Mesothelial cell of epicardium (in vitro differentiated cells): ENCODE measurements at regions not wholly inside any gene's neighbourhood (a gene's known extent, or its start where the extent isn't known, plus 50 kb on each side); places are given as distances from the start of the nearest gene placed in this dataset.

Experiments
- DNase-seq, 2 experiments: peaks; one replicate each; pipeline ENCODE4 v3.0.0; 2021; ENCODE audit warnings: low spot score in 2 of 2; ENCODE audit not compliant: unreplicated experiment in 2 of 2
- H3K27ac Mint-ChIP-seq: 2 replicates; pipeline ENCODE4 v1.8.0; 2021; ENCODE audit warnings: mixed read lengths
- H3K27me3 Mint-ChIP-seq: 2 replicates; pipeline ENCODE4 v1.8.0; 2021; ENCODE audit warnings: low read depth, mixed read lengths
- H3K36me3 Mint-ChIP-seq: 2 replicates; pipeline ENCODE4 v1.8.0; 2021; ENCODE audit warnings: mixed read lengths
- H3K4me1 Mint-ChIP-seq: 2 replicates; pipeline ENCODE4 v1.8.0; 2021; ENCODE audit warnings: mixed read lengths
- H3K4me3 Mint-ChIP-seq: 2 replicates; pipeline ENCODE4 v1.8.0; 2021; ENCODE audit warnings: mild to moderate bottlenecking, moderate library complexity, mixed read lengths
- H3K9me3 Mint-ChIP-seq: 2 replicates; pipeline ENCODE4 v1.8.0; 2021; ENCODE audit warnings: mixed read lengths
- CTCF ChIP-seq: fragments of 200-600 bp; sonication (generic); IDR thresholded peaks from one replicate; pipeline ENCODE4 v1.5.0; 2021; ENCODE audit warnings: antibody characterized with exemption; ENCODE audit not compliant: unreplicated experiment

- no peak overlapping the region for H3K27ac Mint-ChIP-seq
- TF ChIP-seq CTCF, result no peak
- peaks cover 37% of the 10 kb centered on the region for H3K4me1 Mint-ChIP-seq
- DNase-seq, result no peak
- no peak overlapping the region for H3K4me3 Mint-ChIP-seq
- no peaks in the 10 kb centered on the region for H3K36me3 Mint-ChIP-seq
- H3K27me3 Mint-ChIP-seq, result no peaks in the 10 kb centered on the region
- peaks cover 7% of the 10 kb centered on the region for H3K9me3 Mint-ChIP-seq
These were observed 97.8 kb downstream of the PLK2 start for GRCh38 chr5:58362135-58362534.

- no peak for DNase-seq
- Mint-ChIP-seq H3K36me3 (no peaks in the 10 kb centered on the region), H3K9me3 (peaks cover 7% of the 10 kb centered on the region), H3K27me3 (no peaks in the 10 kb centered on the region), H3K4me3 (no peak overlapping the region), H3K4me1 (peaks cover 35% of the 10 kb centered on the region), H3K27ac (no peak overlapping the region)
- no peak for TF ChIP-seq CTCF
These were observed 99.1 kb downstream of the PLK2 start for GRCh38 chr5:58360794-58361193.

GRCh38 chr5:58359981-58360380 lies 99.9 kb downstream of the PLK2 start:
- TF ChIP-seq CTCF, result no peak
- no peak overlapping the region for H3K27ac Mint-ChIP-seq

GRCh38 chr5:58358501-58359178 lies 101.2 kb downstream of the PLK2 start:
- no peaks in the 10 kb centered on the region for H3K27me3 Mint-ChIP-seq
- H3K27ac Mint-ChIP-seq, result peak overlapping the region; percentile 47
- H3K4me1 Mint-ChIP-seq, result peaks cover 48% of the 10 kb centered on the region
- H3K4me3 Mint-ChIP-seq, result no peak overlapping the region
- H3K36me3 Mint-ChIP-seq, result no peaks in the 10 kb centered on the region
- peaks cover 2% of the 10 kb centered on the region for H3K9me3 Mint-ChIP-seq
- no peak for TF ChIP-seq CTCF
- no peak for DNase-seq

More at GRCh38 chr5:58359981-58360380, 99.9 kb downstream of the PLK2 start:
- H3K4me3 Mint-ChIP-seq, result no peak overlapping the region
- no peaks in the 10 kb centered on the region for H3K36me3 Mint-ChIP-seq
- peaks cover 7% of the 10 kb centered on the region for H3K9me3 Mint-ChIP-seq
- no peaks in the 10 kb centered on the region for H3K27me3 Mint-ChIP-seq
- no peak for DNase-seq
- peaks cover 35% of the 10 kb centered on the region for H3K4me1 Mint-ChIP-seq

GRCh38 chr5:58357799-58358500 lies 101.9 kb downstream of the PLK2 start:
- H3K9me3 Mint-ChIP-seq, result no peaks in the 10 kb centered on the region
- H3K27ac Mint-ChIP-seq, result peak overlapping the region; percentile 47

More at GRCh38 chr5:58357799-58358500, 101.9 kb downstream of the PLK2 start:
- TF ChIP-seq CTCF, result no peak
- DNase-seq, result no peak
- Mint-ChIP-seq H3K4me1 (peaks cover 53% of the 10 kb centered on the region), H3K4me3 (no peak overlapping the region), H3K36me3 (no peaks in the 10 kb centered on the region), H3K27me3 (no peaks in the 10 kb centered on the region)
